ENCODE measurements at regions not wholly inside any gene's neighbourhood (a gene's known extent, or its start where the extent isn't known, plus 50 kb on each side); places are given as distances from the start of the nearest gene placed in this dataset.

- POLR2A ChIA-PET (ENCODE audit: unreplicated experiment): no interaction called here
Measured at GRCh38 chr12:127043731-127044130, 1223.2 kb upstream of the TMEM132C start.

GRCh38 chr12:127044836-127045235, 1222.1 kb upstream of the TMEM132C start:
- Histone ChIP-seq H3K4me1 (replicated peaks; ENCODE audit: insufficient read depth) (no peaks in the 10 kb centered on the region), H3K27me3 (ENCODE audit: insufficient read depth, low read depth) (no peaks in the 10 kb centered on the region), H3K9me2 (ENCODE audit: insufficient read depth) (no peaks in the 10 kb centered on the region), H3K79me2 (ENCODE audit: low read depth) (no peaks in the 10 kb centered on the region), H3K9me3 (ENCODE audit: insufficient read depth, low read depth) (no peaks in the 10 kb centered on the region), H4K20me1 (ENCODE audit: insufficient read depth) (no peaks in the 10 kb centered on the region), H3K4me2 (no peak overlapping the region), H3K4me3 (no peak overlapping the region), H3K27ac (no peak overlapping the region), H2AFZ (no peak overlapping the region), H3K36me3 (ENCODE audit: low read depth) (no peaks in the 10 kb centered on the region), H3F3A (ENCODE audit: insufficient read depth, low read depth) (no peaks in the 10 kb centered on the region)
- ChIA-PET POLR2A (ENCODE audit: unreplicated experiment) (no interaction called here), CTCF (no interaction called here)
- no peak for TF ChIP-seq EZH2 (IDR thresholded peaks at IDR 0.05; ENCODE audit: low read depth)
- no peak for TF ChIP-seq CTCF (conservative IDR thresholded peaks at IDR 0.05)
- no TSS peak for BruUV-seq (replicated peaks)
- DNase-seq: no peak
- intact Hi-C loops (cut with micrococcal nuclease; ENCODE audit: unreplicated experiment): no loop called here

More at GRCh38 chr12:127043731-127044130, 1223.2 kb upstream of the TMEM132C start:
- Histone ChIP-seq H3K36me3 (ENCODE audit: low read depth) (no peaks in the 10 kb centered on the region), H3K27ac (no peak overlapping the region), H3F3A (ENCODE audit: insufficient read depth, low read depth) (no peaks in the 10 kb centered on the region), H3K9me3 (ENCODE audit: insufficient read depth, low read depth) (no peaks in the 10 kb centered on the region), H3K4me2 (no peak overlapping the region), H2AFZ (no peak overlapping the region), H3K27me3 (ENCODE audit: insufficient read depth, low read depth) (no peaks in the 10 kb centered on the region), H4K20me1 (ENCODE audit: insufficient read depth) (no peaks in the 10 kb centered on the region), H3K9me2 (ENCODE audit: insufficient read depth) (no peaks in the 10 kb centered on the region), H3K4me3 (no peak overlapping the region), H3K79me2 (ENCODE audit: low read depth) (no peaks in the 10 kb centered on the region), H3K4me1 (replicated peaks; ENCODE audit: insufficient read depth) (no peaks in the 10 kb centered on the region)
- intact Hi-C loops (cut with micrococcal nuclease; ENCODE audit: unreplicated experiment): no loop called here
- no peak for TF ChIP-seq EZH2 (IDR thresholded peaks at IDR 0.05; ENCODE audit: low read depth)
- no peak for TF ChIP-seq CTCF (conservative IDR thresholded peaks at IDR 0.05)
- CTCF ChIA-PET: no interaction called here
- BruUV-seq (replicated peaks): no TSS peak
- DNase-seq: no peak

GRCh38 chr12:127046467-127046866, 1220.5 kb upstream of the TMEM132C start:
- H3K4me1 ChIP-seq (replicated peaks; ENCODE audit: insufficient read depth): no peaks in the 10 kb centered on the region
- H3K4me2 ChIP-seq: no peak overlapping the region
- no TSS peak for BruUV-seq (replicated peaks)
- H3K36me3 ChIP-seq (ENCODE audit: low read depth): no peaks in the 10 kb centered on the region
- no peaks in the 10 kb centered on the region for H3K79me2 ChIP-seq (ENCODE audit: low read depth)
- DNase-seq: no peak
- no peak overlapping the region for H3K4me3 ChIP-seq
- H4K20me1 ChIP-seq (ENCODE audit: insufficient read depth): no peaks in the 10 kb centered on the region
- H3K27ac ChIP-seq: no peak overlapping the region
- no peaks in the 10 kb centered on the region for H3K9me3 ChIP-seq (ENCODE audit: insufficient read depth, low read depth)
- ChIA-PET CTCF (no interaction called here), POLR2A (ENCODE audit: unreplicated experiment) (no interaction called here)
- no peaks in the 10 kb centered on the region for H3F3A ChIP-seq (ENCODE audit: insufficient read depth, low read depth)
- intact Hi-C loops (cut with micrococcal nuclease; ENCODE audit: unreplicated experiment): no loop called here
- H2AFZ ChIP-seq: no peak overlapping the region
- H3K9me2 ChIP-seq (ENCODE audit: insufficient read depth): no peaks in the 10 kb centered on the region
- TF ChIP-seq CTCF (conservative IDR thresholded peaks at IDR 0.05) (no peak), EZH2 (IDR thresholded peaks at IDR 0.05; ENCODE audit: low read depth) (no peak)
- H3K27me3 ChIP-seq (ENCODE audit: insufficient read depth, low read depth): no peaks in the 10 kb centered on the region
